ENCODE measurements at regions not wholly inside any gene's neighbourhood (a gene's known extent, or its start where the extent isn't known, plus 50 kb on each side); places are given as distances from the start of the nearest gene placed in this dataset.
"Not testable (repeated sequence)": the region's sequence is repeated elsewhere in the genome, so short reads cannot be mapped to it uniquely, and the experiment has no call there.

DNA sequence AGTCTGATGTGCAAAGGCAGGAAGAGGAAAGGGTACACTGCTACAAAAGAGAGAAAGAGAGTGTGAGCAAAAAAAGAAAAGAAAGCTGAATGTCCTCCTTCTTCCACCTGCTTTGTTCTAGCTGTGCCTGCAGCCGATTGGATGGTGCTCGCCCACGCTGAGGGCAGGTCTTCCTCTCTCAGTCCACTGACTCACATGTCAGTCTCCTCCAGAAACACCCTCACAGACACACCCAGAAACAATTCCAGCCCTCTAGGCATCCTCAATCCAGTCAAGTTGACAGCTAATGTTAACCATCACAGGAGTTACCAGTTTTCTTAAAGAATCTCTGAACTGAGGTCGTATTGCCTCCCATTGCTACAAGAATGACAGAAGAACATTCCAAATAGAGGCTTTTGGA, 411.9 kb upstream of the SASH1 start:
- DNase-seq = no peak

DNA sequence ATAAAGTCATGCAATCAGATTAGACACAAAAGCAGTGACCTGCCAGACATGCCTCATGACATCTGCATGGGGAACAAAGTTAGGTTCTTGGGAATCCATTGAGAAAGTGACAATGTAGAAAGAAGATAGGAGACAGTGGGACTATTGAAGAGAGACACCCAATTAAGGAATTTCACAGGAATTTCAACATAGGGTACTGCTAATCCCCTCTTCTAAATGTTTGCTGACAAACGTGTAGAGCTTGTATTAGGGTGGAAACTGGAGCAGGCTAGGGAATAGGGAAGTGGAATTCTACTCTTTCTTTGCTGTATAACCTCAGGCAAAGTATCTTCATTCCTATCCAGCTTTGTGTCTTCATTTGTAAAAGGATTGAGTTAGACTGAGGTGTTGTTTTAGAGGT, 409.4 kb upstream of the SASH1 start:
- no peak for DNase-seq

DNA sequence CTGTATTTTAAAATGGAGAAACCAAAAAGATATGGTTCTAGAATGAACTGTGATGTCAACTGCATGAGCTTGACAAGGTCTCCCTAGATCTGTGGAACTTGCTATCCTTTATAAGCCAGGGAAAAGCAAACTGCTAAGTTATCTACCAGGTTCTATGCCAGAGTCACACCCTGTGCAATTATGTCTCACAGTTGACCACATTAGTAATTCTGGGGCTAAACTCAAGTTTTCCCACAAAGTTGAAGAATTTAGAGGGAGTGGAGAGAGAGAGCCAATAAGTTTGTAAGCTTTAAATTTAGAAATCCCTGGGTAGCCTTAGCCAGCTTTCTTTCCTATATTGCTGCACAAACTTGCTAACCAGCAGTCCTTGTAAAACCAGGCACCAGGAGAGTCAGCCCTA, 407.0 kb upstream of the SASH1 start:
- no peak for DNase-seq

DNA sequence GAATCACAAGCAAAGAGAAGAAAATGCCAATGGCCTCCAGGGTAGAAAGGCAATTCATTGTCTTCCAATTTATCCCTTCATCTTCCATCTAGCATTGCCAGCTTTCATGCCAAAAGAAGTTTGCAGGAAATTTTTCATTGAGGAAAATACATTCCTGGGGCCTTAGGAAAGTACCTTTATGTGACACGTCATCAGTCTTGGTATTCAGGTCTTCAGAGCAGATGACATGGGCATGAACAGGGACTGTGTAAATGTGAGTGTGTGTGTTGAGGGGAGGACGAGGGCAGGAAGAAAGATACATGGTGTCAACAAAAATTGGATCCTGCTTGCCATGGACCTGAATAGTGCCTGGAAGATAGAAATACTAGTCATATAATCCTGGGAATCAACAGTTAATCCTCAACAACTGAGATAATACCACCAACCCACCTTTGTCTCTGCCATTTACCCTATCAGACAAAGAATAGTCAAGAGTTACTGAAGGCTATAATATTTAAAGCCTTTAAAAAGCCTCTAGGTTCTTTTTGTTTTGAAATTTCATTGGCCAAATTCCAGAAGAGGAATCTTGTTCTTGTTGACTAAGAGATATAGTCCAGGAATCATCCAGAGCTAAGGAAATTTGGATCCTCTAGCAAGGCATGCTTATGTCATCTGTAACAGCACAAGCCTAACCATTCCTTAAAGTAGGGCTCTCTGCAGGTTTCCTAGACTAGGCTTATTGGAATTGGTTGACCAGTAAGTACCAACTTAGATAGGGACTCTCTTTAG, 405.8 kb upstream of the SASH1 start:
- no peak for DNase-seq

DNA sequence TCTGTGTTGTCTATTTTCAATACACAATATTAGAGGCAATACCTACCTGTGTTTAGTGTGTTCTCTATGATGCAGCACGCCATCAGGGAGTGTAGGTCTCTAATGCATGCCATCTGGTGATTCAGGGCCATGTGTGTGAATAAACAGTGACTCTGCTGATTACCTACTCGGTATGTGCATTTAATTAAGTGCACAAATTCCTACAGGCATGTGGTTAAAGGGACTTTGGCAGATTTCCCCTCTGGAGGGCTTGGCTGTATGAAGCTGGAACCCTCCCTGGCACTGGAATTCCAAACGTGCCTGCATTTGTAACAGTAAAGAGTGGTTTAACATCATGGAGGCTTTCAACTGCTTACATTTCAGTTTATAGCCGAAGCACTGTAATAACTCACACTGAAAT, 401.5 kb upstream of the SASH1 start:
- DNase-seq = no peak

DNA sequence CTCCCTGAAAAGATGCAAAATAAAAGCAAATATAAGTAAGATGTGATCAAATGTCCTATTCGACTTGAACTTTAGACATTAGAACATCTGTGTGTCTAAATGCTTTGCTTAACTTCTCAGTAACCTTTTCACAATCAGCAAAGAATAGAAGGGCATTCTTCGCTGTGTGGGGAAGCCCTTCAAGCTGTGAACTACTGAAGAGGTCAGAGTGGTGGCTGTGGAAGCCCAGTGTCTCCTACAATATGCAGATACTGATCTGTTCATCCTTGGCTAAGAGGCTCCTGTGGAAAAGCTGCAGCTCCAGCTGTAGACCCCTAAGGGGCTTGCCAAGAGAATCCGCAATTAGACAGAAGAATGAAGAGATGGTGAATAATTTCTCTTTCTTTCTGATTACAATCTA, 400.3 kb upstream of the SASH1 start:
- no peak for DNase-seq

DNA sequence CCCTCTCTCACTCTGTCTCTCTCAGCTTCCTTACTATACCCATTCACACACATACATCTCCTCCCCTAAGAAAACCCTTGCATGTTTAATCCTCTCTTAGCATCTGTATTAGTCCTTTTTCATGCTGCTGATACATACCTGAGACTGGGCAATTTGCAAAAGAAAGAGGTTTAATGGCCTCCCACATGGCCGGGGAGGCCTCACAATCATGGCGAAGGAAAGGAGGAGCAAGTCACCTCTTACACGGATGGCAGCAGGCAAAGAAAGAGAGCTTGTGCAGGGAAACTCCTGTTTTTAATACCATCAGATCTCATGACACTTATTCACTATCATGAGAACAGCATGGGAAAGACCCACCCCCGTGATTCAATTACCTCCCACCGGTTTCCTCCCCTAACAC, 398.5 kb upstream of the SASH1 start:
- DNase-seq = no peak

DNA sequence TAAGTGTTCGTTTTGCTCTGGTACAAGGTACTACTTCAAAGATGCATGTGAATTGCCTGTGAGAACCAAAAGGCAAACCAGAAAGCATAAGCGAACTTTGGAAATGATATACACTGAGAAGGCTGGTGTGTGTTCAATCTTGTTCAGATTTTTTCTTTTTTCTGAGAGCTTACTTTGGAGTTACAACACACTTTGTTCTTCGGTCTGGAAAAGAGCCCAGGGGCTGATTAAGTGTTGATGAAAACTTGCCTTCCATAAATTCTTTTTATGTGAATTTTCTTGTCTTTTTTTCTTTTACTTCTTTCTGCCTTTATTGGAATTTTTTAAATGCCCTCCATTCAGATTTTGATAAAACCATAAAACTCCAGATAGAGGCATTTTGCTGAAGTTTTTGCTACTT, 395.1 kb upstream of the SASH1 start:
- no peak for DNase-seq

DNA sequence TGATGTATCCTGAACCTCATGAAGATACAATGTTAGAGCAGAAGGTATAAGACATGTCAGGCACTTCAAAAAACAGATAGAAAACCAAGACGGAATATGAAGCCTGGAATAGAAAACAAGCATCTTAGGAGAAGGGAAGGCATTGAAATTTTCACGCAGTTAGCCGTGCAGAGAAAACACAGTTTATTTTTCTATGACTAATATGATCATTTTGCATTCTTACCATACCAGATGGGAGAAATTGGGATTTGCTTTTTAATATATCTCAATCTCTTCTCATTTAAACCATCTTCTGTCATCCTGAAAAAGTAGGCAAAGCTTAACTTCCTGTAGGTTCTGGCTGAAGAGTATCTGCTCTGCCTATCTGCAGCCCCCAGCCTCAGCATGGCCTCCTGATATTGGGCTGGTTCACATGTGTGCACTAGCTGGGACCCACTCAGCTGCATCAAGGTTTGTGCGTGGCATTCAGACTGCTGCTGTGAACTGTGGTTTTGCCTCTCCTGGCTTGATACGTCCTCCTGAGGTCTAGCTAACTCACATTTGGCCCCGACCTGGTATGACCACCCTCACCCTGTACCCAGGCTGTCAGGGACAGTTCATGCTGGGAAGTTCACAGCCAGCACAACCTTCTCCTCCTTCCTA, 392.5 kb upstream of the SASH1 start:
- no peak for DNase-seq

DNA sequence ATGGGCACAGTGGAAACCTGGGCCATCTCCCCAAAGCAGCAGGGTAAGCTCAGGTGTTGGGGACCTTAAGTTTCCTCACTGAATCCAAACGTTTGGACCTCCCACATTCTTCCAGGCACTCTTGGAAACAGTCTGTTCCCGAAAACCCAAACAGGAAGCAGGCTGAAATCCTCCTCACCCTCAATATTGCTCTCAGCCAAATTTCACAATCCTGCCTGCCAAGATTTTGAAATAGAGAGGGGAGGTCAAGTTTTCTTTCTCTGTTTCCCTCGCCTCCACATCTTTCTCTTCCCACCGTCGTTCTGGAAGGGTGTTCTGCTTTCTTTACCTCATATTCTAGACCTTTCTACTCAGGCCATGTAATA, 392.0 kb upstream of the SASH1 start:
- DNase-seq = no peak

DNA sequence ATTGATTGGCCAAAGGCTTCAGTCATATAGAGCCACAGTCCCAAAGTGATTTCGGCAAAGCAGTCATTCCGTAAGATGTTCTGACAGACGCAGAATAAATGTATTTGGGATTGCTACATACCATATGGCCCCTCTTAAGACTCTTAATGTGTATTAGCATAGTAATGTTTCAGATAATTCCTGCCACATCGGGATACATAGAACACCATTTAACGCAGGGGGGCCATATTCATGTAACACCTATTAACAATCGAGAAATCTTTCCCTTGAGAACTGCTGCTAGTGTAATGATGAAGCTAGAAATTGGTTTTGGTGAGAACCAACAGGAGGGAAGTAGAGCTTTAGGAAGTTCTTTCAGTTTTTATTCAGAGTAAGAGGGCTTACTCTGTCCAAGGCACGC, 390.9 kb upstream of the SASH1 start:
- DNase-seq = no peak

DNA sequence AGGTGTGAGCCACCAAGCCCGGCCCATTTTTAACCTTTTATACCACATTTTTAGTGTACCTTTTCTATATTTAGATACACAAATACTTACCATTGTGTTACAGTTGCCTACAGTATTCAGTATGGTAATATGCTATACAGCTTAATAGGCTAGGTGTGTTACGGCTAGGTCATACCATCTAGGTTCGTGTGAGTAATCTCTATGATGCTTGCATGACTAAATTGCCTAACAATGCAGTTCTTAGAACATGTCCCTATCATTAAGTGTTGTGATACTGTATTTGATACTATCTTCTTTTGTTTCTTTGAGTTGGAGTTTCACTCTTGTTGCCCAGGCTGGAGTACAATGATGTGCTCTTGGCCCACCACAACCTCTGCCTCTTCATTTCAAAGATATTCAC, 387.7 kb upstream of the SASH1 start:
- no peak for DNase-seq

DNA sequence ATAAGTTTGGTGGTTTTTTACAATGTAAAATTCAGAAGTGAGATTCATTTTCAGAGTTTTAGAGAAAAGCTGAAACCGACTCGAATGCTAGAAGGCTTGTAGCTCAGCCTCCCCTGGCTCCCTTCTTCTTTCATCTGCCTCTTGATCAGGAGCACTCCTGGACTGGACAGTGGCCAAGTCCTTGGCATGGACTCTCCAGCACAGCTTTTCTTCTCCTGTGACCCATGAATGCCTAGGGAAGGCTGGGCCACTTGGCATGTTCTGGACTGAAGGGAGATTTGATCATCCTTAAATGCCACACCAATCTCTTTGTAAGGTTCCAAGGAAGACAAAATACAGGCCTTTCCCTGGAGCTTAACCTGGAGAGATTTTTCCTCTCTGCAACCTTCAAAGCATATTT, 384.0 kb upstream of the SASH1 start:
- DNase-seq = no peak

DNA sequence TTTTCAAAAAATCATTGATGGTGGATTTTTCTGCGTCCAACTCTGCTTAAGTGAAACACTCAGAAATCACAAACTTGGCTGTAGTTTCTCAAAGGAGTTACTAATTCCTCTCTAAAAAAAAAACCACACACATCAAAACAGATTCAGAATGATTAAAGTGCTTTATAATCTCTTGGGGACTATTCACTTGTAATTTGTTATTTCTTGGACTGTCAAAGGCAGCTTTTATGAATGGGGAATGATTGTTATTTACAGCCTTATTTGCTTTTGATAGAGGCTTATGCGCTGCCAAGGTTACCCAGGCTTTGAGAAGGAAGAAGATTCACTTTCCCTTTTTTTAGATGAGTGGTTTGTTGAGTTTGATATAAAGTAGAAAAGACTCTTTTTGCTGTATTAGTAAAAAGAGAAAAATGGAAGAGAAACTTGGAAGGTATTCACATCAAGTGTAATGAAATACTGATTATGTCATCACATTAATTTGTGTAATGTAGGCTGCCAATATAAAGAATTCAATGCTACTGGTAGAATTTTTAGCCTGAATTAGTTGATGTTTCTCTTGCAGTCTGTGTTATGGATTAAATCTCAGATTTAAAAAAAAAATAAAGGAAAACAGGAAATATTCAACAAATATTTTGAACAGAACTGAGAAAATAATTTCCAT, 381.0 kb upstream of the SASH1 start:
- DNase-seq = no peak

DNA sequence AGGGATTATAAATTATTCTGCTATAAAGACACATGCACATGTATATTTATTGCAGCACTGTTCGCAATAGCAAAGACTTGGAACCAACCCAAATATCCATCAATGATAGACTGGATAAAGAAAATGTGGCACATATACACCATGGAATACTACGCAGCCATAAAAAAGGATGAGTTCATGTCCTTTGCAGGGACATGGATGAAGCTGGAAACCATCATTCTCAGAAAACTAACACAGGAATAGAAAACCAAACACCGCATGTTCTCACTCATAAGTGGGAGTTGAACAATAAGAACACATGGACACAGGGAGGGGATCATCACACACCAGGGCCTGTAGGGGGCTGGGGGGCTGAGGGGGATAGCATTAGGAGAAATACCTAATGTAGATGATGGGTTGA, 377.2 kb upstream of the SASH1 start:
- DNase-seq = not testable (repeated sequence)

DNA sequence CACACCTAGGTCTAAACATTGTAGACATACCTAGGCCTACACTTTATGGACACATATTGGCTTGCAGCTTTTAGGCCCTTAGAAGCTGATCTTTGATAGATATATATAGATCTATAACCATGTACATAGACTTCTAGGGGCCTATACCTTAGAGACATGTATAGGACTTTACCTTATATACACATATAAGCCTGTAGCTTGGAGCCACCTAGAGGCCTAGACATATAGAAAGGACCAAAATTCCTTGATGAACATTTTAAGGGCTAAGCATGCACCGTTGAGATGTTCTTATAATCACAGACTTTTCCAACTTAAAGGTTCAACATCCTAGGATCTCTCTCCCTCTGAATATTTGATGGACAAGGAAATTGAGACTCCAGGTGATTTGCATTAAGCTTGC, 371.7 kb upstream of the SASH1 start:
- DNase-seq = no peak

DNA sequence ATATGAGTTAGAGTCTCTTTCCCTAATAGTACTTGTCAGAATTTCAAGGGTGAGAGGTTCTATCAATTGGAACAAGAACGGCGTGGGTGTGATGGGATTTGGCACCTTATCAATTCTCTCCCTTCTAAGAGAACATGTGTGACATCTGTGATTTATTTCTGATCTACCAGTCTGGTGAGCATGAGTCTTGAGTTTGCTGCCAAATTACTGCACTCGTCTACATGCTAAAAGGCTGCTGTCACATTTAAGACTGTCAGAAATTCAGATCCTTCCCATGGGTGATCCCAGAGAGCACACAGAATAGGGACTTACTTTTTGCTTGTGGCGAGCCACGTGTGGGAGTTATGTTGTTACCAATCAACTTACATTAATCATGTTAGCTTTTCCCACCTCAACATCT, 370.2 kb upstream of the SASH1 start:
- DNase-seq = no peak

DNA sequence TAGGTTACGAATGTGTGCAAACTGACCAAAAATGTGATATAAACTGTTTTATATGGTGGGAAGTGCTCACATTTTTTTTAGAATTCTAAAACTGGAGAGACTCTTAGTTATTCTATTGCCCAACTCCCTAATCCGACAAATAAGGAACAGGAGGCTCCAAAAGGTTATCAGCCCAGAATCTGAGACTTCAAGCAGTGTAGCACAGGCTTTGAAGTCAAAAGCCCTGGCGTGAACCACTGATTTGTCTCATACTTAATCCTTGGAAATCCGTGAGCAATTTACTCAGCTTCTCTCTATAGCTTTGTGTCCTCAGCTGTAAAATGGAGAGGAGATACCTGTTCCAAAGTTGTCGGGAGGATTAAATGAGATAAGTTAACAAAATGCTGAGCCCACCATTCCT, 368.8 kb upstream of the SASH1 start:
- no peak for DNase-seq

DNA sequence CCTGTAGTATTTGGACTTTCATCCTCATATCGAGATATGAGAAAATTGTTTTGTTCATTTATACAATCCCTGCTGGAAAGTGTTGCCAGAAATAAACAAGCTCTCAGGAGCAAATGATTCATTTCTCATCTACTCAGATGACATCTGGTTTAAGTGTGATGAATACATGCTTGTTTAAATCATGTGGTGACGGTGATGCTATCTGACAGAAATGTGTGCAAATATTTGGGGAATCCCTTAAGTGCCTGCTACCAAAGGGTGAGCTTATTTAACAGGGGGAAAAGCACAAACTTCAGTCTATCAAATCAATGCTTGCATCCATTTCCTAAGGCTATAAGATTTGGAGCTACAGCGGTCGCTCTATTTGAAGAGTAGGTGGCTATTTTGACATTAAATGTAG, 368.3 kb upstream of the SASH1 start:
- no peak for DNase-seq

DNA sequence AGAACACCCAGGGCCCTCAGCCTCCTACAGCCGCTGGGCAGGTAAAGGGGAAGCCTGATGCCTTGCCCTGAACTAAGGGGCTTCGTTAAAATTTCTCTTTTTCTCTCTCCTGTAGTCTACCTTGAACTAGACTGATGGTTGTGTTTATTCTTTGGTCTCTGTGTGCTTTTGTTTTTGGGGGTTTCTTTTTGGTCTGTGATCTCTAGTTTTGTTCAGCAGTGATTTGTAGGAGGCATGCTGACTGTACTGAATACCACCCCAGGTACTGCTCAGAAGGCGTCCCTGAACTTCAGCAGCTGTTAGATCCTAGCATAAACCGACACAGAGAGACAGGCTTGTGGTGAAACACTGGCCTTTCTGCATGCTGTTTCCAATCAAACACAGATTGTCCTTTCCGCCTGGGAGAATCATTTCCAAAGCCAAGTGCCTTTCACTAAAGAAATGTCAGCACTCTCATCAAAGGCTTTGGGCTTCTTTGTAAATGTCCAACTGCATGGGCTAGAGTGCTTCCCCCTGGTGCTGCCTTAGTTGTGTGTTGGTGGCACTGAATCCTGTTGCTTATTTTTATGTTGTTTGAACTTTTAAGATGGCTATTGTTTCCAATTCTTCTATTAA, 364.7 kb upstream of the SASH1 start:
- no peak for DNase-seq

DNA sequence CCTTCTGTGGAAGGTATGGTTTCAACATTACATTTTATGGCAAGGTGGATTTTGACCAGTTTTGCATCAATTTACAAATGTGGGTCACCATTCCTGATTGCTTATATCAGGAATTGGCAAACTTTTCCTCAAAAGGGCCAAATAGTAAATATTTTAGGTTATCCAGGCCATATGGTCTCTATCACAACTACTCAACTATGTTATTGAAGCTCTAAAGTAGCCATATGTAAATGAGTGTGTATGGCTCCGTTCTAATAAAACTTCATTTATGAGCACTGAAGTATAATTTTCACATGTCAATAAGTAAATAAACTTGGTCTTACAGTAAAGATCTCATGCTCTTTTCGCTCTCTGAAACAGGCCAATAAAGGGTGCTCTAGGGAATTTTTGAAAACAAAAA, 362.7 kb upstream of the SASH1 start:
- no peak for DNase-seq

DNA sequence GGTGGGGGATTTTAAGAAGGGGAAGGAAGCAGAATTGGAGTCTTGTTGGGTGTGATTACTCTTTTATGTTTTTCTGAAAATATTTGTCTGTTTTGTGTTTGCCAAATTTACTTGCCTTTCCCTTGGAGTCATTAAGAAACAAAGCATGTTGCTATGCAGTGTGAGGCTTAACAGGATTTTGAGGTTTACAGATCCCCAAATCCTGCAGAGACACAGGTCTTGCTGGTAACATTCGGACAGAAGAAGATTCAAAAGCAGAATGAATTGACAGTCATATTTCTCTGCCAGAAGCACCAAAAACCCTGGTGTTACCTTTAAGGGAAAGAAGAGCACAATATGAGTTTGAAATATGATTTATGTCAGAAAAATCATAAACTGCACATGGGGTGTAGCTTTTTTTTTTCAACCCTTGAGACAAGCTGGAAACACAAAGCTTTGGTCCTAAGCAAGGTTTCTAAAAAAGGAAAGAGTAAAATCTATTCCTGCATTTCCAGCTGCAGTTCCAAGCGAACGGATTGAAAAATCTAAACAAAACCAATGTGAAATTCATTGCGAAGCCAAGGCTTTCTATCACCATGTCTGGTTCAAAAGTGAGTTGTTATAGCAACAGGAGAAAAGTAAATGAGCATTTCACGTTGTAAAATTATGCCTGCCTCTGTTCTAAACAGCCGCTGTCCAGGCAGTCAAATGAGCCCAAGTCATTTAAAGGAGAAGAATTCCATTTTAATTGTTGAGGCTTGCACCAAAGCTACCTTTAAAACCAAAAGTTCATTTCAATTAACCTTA, 358.9 kb upstream of the SASH1 start:
- DNase-seq = no peak

DNA sequence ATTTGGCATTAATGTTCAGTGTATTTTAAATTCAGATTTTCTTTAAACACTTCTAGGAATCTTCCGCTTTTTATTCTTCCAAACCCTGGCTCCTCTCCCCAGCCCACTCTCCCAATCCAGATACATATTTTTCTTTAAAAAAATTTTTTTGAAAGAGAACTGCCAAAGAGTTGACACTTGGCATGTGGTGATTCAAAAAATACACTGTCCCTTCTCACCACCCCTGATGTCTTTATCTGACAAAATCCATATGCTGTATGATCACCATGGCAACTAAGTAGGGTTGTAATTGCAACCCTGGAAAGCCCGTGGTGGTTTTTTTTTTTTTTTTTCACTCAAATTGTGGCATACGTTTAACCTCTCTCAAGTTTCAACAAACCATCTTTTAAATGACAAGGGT, 355.8 kb upstream of the SASH1 start:
- DNase-seq = no peak

All from CD4-positive, alpha-beta T cell treated with Interleukin-17A for 4 hours (primary cell).